Neural crest cell (in vitro differentiated cells): ENCODE measurements at regions not wholly inside any gene's neighbourhood (a gene's known extent, or its start where the extent isn't known, plus 50 kb on each side); places are given as distances from the start of the nearest gene placed in this dataset.

Experiments used
- DNase-seq: peaks from one replicate; pipeline ENCODE4 v3.0.0; 2021; ENCODE audit warnings: low read depth, mixed read lengths, low spot score
- H3K27ac Mint-ChIP-seq: one replicate; pipeline ENCODE4 v1.8.0; 2021; ENCODE audit warnings: mild to moderate bottlenecking, mixed read lengths; ENCODE audit not compliant: unreplicated experiment
- H3K27me3 Mint-ChIP-seq: 2 replicates; pipeline ENCODE4 v1.8.0; 2021; ENCODE audit warnings: low read depth, mild to moderate bottlenecking, mixed read lengths
- H3K36me3 Mint-ChIP-seq: 2 replicates; pipeline ENCODE4 v1.8.0; 2021; ENCODE audit warnings: low read depth, mild to moderate bottlenecking, mixed read lengths
- H3K4me1 Mint-ChIP-seq: 2 replicates; pipeline ENCODE4 v1.8.0; 2021; ENCODE audit warnings: mixed read lengths
- H3K4me3 Mint-ChIP-seq: one replicate; pipeline ENCODE4 v1.8.0; 2021; ENCODE audit warnings: mild to moderate bottlenecking, mixed read lengths
- H3K9me3 Mint-ChIP-seq: 2 replicates; pipeline ENCODE4 v1.8.0; 2021; ENCODE audit warnings: mixed read lengths
- TF ChIP-seq, protein P1 (sequence below): fragments of 200-600 bp; sonication (generic); conservative IDR thresholded peaks from 2 replicates; pipeline ENCODE4 v1.5.0; 2021; ENCODE audit warnings: antibody characterized with exemption, mild to moderate bottlenecking

DNA sequence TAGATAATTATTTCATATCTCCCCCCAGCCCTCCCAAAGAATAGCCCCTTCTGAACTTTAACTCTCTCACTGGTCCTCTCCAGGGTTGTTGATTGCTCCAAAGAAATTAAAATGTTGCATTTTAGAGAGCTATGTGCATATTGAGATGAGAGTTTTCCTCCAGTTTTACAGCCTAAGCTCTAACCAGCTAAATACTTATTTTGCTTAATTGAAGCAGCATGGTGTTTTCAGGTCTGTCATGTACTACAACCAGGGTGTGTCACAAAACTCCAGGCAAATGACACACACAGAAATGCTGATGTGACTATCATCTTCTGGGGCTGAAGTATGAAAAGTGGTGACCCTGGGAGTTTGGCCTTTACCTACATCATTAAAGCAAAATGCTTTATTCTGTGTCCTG lies 196.8 kb upstream of the STXBP5 start:
- no peaks in the 10 kb centered on the region for H3K36me3 Mint-ChIP-seq
- no peak overlapping the region for H3K27ac Mint-ChIP-seq
- H3K27me3 Mint-ChIP-seq, result no peaks in the 10 kb centered on the region
- no peaks in the 10 kb centered on the region for H3K9me3 Mint-ChIP-seq
- H3K4me1 Mint-ChIP-seq, result no peaks in the 10 kb centered on the region
- no peak overlapping the region for H3K4me3 Mint-ChIP-seq
- DNase-seq, result no peak
- TF ChIP-seq, protein P1, sequence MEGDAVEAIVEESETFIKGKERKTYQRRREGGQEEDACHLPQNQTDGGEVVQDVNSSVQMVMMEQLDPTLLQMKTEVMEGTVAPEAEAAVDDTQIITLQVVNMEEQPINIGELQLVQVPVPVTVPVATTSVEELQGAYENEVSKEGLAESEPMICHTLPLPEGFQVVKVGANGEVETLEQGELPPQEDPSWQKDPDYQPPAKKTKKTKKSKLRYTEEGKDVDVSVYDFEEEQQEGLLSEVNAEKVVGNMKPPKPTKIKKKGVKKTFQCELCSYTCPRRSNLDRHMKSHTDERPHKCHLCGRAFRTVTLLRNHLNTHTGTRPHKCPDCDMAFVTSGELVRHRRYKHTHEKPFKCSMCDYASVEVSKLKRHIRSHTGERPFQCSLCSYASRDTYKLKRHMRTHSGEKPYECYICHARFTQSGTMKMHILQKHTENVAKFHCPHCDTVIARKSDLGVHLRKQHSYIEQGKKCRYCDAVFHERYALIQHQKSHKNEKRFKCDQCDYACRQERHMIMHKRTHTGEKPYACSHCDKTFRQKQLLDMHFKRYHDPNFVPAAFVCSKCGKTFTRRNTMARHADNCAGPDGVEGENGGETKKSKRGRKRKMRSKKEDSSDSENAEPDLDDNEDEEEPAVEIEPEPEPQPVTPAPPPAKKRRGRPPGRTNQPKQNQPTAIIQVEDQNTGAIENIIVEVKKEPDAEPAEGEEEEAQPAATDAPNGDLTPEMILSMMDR, result no peak

DNA sequence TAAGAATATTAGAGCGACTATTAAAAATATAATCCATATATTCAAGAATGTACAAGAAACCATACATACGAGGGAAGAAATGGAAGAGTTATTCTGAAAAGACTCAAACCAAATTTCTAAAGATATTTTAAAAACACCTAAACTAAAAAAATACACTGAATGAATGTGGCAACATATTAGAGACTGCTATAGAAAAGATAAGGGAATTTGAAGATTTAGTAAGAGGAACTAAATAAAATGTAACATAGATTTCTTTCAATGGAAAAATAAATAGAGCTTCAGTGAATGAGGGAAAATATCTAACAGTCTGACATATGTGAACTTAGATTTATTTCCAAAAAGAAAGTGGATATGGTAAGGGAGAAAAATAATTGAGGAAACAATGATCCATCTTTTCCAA lies 194.9 kb upstream of the STXBP5 start:
- TF ChIP-seq, protein P1, result no peak
- DNase-seq, result no peak
- Mint-ChIP-seq H3K4me1 (no peaks in the 10 kb centered on the region), H3K4me3 (no peak overlapping the region), H3K36me3 (no peaks in the 10 kb centered on the region), H3K27ac (no peak overlapping the region), H3K9me3 (no peaks in the 10 kb centered on the region), H3K27me3 (no peaks in the 10 kb centered on the region)

DNA sequence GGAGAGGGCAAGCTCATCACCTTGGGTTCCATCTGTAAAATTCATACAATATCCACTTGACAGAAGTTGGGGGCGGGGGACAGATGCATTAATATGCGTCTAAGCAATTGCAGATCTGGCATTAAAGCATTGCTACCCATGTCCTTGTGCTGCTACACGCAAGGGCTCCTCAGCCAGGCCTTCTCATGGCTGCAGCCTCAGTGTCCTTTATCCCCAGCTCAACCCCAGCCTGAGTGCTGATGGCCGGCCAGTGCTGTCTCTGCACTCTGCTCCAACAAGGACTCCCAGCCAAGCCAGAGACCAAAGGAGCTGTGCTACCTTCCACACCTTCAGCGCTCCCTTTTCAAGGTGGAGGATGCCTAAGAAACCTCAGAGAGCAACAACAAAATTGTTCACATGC lies 188.5 kb upstream of the STXBP5 start:
- Mint-ChIP-seq H3K9me3 (no peaks in the 10 kb centered on the region), H3K36me3 (no peaks in the 10 kb centered on the region), H3K27ac (no peak overlapping the region), H3K4me3 (no peak overlapping the region), H3K27me3 (no peaks in the 10 kb centered on the region), H3K4me1 (no peaks in the 10 kb centered on the region)
- TF ChIP-seq, protein P1, result no peak
- no peak for DNase-seq

DNA sequence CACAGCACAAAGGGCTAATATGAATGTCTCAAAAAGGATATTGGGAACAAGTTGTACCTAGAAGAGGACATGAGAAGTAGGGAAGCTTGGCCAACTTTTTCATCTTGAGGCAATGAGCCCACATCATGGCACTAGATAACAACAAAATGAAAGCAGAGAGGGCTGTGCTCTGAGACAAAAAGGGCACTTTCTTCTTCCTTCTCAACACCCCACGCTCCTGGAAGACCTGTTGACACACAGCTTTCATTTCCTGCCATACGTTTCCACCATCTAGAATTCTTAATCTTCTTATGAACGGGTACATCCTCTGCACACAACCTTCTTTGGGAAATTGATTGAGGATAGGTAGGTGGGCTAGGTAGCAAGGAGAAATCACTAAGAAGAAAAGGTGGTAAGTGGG lies 187.8 kb upstream of the STXBP5 start:
- Mint-ChIP-seq H3K27me3 (no peaks in the 10 kb centered on the region), H3K9me3 (no peaks in the 10 kb centered on the region)

DNA sequence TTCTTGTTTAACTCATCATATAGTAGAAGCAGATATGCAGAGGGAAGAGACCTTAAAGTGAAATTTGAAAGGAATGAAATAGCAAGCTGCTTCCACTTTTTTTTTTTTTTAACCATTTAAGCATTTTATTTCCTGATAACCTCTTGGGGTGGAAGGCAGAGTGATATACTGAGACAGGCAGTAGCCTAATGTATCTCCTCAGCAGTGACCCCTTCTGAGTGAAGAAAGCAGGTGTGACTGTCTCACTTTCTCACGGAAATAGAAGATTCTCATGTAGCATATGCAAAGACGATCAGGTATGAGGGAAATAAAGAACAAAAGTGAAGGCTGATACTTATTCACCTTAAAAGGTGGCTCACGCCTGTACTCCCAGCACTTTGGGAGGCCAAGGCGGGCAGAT lies 187.1 kb upstream of the STXBP5 start:
- DNase-seq, result no peak
- Mint-ChIP-seq H3K4me1 (no peaks in the 10 kb centered on the region), H3K9me3 (no peaks in the 10 kb centered on the region), H3K36me3 (no peaks in the 10 kb centered on the region), H3K27ac (no peak overlapping the region), H3K4me3 (no peak overlapping the region), H3K27me3 (no peaks in the 10 kb centered on the region)
- TF ChIP-seq, protein P1, result no peak

More for the DNA sequence above, 187.8 kb upstream of the STXBP5 start:
- no peak for DNase-seq
- TF ChIP-seq, protein P1, result no peak
- Mint-ChIP-seq H3K36me3 (no peaks in the 10 kb centered on the region), H3K4me3 (no peak overlapping the region), H3K4me1 (no peaks in the 10 kb centered on the region), H3K27ac (no peak overlapping the region)

DNA sequence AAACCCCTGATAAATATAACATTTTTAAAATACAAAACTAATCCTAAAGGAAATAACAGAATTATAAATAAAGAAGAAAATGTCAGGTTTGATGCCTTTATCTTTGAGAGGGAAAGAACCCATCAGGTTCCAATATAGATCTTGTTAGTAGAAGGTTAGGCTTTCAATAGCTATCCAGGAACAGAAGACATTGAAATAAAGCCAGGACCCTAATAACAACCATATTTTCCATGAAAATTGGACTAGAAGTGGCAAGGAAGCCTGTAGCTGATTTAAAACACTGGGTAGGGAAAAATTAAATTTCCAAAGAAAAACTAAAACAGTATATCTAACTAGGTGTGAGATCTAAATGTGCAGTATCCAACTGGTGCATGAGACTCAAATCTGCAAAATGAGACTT lies 185.2 kb upstream of the STXBP5 start:
- H3K36me3 Mint-ChIP-seq, result no peaks in the 10 kb centered on the region
- H3K4me1 Mint-ChIP-seq, result no peaks in the 10 kb centered on the region
- H3K4me3 Mint-ChIP-seq, result no peak overlapping the region
- H3K9me3 Mint-ChIP-seq, result no peaks in the 10 kb centered on the region
- H3K27ac Mint-ChIP-seq, result no peak overlapping the region
- H3K27me3 Mint-ChIP-seq, result no peaks in the 10 kb centered on the region
- DNase-seq, result no peak
- TF ChIP-seq, protein P1, result no peak
